ENCODE measurements at regions not wholly inside any gene's neighbourhood (a gene's known extent, or its start where the extent isn't known, plus 50 kb on each side); places are given as distances from the start of the nearest gene placed in this dataset.

GRCh38 chr13:62014299-62014698 is 598.6 kb upstream of the PCDH20 start:
- Histone ChIP-seq H3K4me1 (ENCODE audit: insufficient read depth, low read length, poor library complexity, severe bottlenecking) (no peaks in the 10 kb centered on the region), H3K4me2 (ENCODE audit: low read depth, low read length, poor library complexity, severe bottlenecking) (no peak overlapping the region), H2AFZ (ENCODE audit: low read length) (no peak overlapping the region), H4K20me1 (ENCODE audit: insufficient read depth, low read length, poor library complexity, severe bottlenecking) (no peaks in the 10 kb centered on the region), H3K36me3 (ENCODE audit: insufficient read depth, low read length) (no peaks in the 10 kb centered on the region), H3K27me3 (ENCODE audit: insufficient read depth, low read length, poor library complexity, severe bottlenecking) (no peaks in the 10 kb centered on the region), H3F3A (ENCODE audit: low read depth) (no peaks in the 10 kb centered on the region), H3K79me2 (ENCODE audit: insufficient read depth, low read length) (no peaks in the 10 kb centered on the region), H3K9me3 (ENCODE audit: insufficient read depth, low read depth, low read length) (no peaks in the 10 kb centered on the region), H3K9ac (ENCODE audit: low read depth, low read length, poor library complexity, severe bottlenecking) (no peak overlapping the region), H3K4me3 (ENCODE audit: low read length, poor library complexity, severe bottlenecking) (no peak overlapping the region), H3K9me2 (replicated peaks; ENCODE audit: low read depth, low read length) (no peaks in the 10 kb centered on the region)
- TF ChIP-seq EZH2phosphoT487 (IDR thresholded peaks at IDR 0.05; ENCODE audit: borderline replicate concordance) (no peak), CTCF (conservative IDR thresholded peaks at IDR 0.05; ENCODE audit: low read length) (peak; percentile 48)

GRCh38 chr13:62003452-62003851 is 587.8 kb upstream of the PCDH20 start:
- H3K4me3 ChIP-seq (ENCODE audit: low read length, poor library complexity, severe bottlenecking): no peak overlapping the region
- H3K4me2 ChIP-seq (ENCODE audit: low read depth, low read length, poor library complexity, severe bottlenecking): no peak overlapping the region
- H3K9me2 ChIP-seq (replicated peaks; ENCODE audit: low read depth, low read length): no peaks in the 10 kb centered on the region
- H3F3A ChIP-seq (ENCODE audit: low read depth): no peaks in the 10 kb centered on the region
- H3K36me3 ChIP-seq (ENCODE audit: insufficient read depth, low read length): no peaks in the 10 kb centered on the region
- H4K20me1 ChIP-seq (ENCODE audit: insufficient read depth, low read length, poor library complexity, severe bottlenecking): no peaks in the 10 kb centered on the region
- H3K4me1 ChIP-seq (ENCODE audit: insufficient read depth, low read length, poor library complexity, severe bottlenecking): no peaks in the 10 kb centered on the region
- H3K9ac ChIP-seq (ENCODE audit: low read depth, low read length, poor library complexity, severe bottlenecking): no peak overlapping the region
- no peaks in the 10 kb centered on the region for H3K27me3 ChIP-seq (ENCODE audit: insufficient read depth, low read length, poor library complexity, severe bottlenecking)
- no peak for TF ChIP-seq EZH2phosphoT487 (IDR thresholded peaks at IDR 0.05; ENCODE audit: borderline replicate concordance)
- no peak for TF ChIP-seq CTCF (conservative IDR thresholded peaks at IDR 0.05; ENCODE audit: low read length)
- no peaks in the 10 kb centered on the region for H3K79me2 ChIP-seq (ENCODE audit: insufficient read depth, low read length)
- H2AFZ ChIP-seq (ENCODE audit: low read length): no peak overlapping the region
- no peaks in the 10 kb centered on the region for H3K9me3 ChIP-seq (ENCODE audit: insufficient read depth, low read depth, low read length)

- Histone ChIP-seq H3K4me3 (ENCODE audit: low read length, poor library complexity, severe bottlenecking) (no peak overlapping the region), H3K4me1 (ENCODE audit: insufficient read depth, low read length, poor library complexity, severe bottlenecking) (no peaks in the 10 kb centered on the region), H2AFZ (ENCODE audit: low read length) (no peak overlapping the region), H3K4me2 (ENCODE audit: low read depth, low read length, poor library complexity, severe bottlenecking) (no peak overlapping the region), H4K20me1 (ENCODE audit: insufficient read depth, low read length, poor library complexity, severe bottlenecking) (no peaks in the 10 kb centered on the region), H3F3A (ENCODE audit: low read depth) (no peaks in the 10 kb centered on the region), H3K9me2 (replicated peaks; ENCODE audit: low read depth, low read length) (no peaks in the 10 kb centered on the region), H3K79me2 (ENCODE audit: insufficient read depth, low read length) (no peaks in the 10 kb centered on the region), H3K27me3 (ENCODE audit: insufficient read depth, low read length, poor library complexity, severe bottlenecking) (no peaks in the 10 kb centered on the region), H3K36me3 (ENCODE audit: insufficient read depth, low read length) (no peaks in the 10 kb centered on the region), H3K9me3 (ENCODE audit: insufficient read depth, low read depth, low read length) (no peaks in the 10 kb centered on the region), H3K9ac (ENCODE audit: low read depth, low read length, poor library complexity, severe bottlenecking) (no peak overlapping the region)
- TF ChIP-seq EZH2phosphoT487 (IDR thresholded peaks at IDR 0.05; ENCODE audit: borderline replicate concordance) (no peak), CTCF (conservative IDR thresholded peaks at IDR 0.05; ENCODE audit: low read length) (no peak)
These were observed 578.5 kb upstream of the PCDH20 start for GRCh38 chr13:61994174-61994573.

Measured in Loucy (cell line).